ENCODE measurements at regions not wholly inside any gene's neighbourhood (a gene's known extent, or its start where the extent isn't known, plus 50 kb on each side); places are given as distances from the start of the nearest gene placed in this dataset.

- ChIA-PET CTCF (no interaction called here), POLR2A (no interaction called here)
- Mint-ChIP-seq H3K27ac (ENCODE audit: unreplicated experiment) (no peak overlapping the region), H3K36me3 (ENCODE audit: insufficient read depth, unreplicated experiment) (no peaks in the 10 kb centered on the region), H3K27me3 (ENCODE audit: insufficient read depth, unreplicated experiment) (no peaks in the 10 kb centered on the region), H3K9me3 (ENCODE audit: unreplicated experiment) (no peaks in the 10 kb centered on the region), H3K4me1 (ENCODE audit: low read depth, unreplicated experiment) (no peaks in the 10 kb centered on the region), H3K4me3 (ENCODE audit: unreplicated experiment) (no peak overlapping the region)
- BruUV-seq (replicated peaks) = no TSS peak
- Histone ChIP-seq H3K27me3 (replicated peaks; ENCODE audit: control insufficient read depth, insufficient read depth, low read length) (no peaks in the 10 kb centered on the region), H3K9me3 (no peaks in the 10 kb centered on the region), H3K36me3 (ENCODE audit: control insufficient read depth, insufficient read depth, low read length) (no peaks in the 10 kb centered on the region), H3K4me3 (ENCODE audit: low read depth, low read length) (no peak overlapping the region), H3K4me1 (no peaks in the 10 kb centered on the region)
- intact Hi-C loops (cut with micrococcal nuclease; ENCODE audit: unreplicated experiment) = no loop called here
- no peak for DNase-seq
- TF ChIP-seq CTCF (IDR thresholded peaks at IDR 0.05; ENCODE audit: insufficient read depth in 1 of 2, low read depth in 1 of 2, low read length in 1 of 2, severe bottlenecking in 1 of 2, unreplicated experiment in 1 of 2) = no peak
Observed at GRCh38 chr3:178465260-178466180, 70.7 kb upstream of the KCNMB2 start.

GRCh38 chr3:178472941-178473340, 63.3 kb upstream of the KCNMB2 start:
- Histone ChIP-seq H3K9me3 (no peaks in the 10 kb centered on the region), H3K4me3 (ENCODE audit: low read depth, low read length) (no peak overlapping the region), H3K27me3 (replicated peaks; ENCODE audit: control insufficient read depth, insufficient read depth, low read length) (no peaks in the 10 kb centered on the region), H3K4me1 (peaks cover 7% of the 10 kb centered on the region; the same call in 1 of the 2 replicates), H3K36me3 (ENCODE audit: control insufficient read depth, insufficient read depth, low read length) (no peaks in the 10 kb centered on the region)
- no peaks in the 10 kb centered on the region for H3K9me3 Mint-ChIP-seq (ENCODE audit: unreplicated experiment)
- peaks cover 7% of the 10 kb centered on the region for H3K4me1 Mint-ChIP-seq (ENCODE audit: low read depth, unreplicated experiment)
- H3K36me3 Mint-ChIP-seq (ENCODE audit: insufficient read depth, unreplicated experiment) = no peaks in the 10 kb centered on the region
- DNase-seq = no peak
- ChIA-PET POLR2A (no interaction called here), CTCF (no interaction called here)
- no peak overlapping the region for H3K4me3 Mint-ChIP-seq (ENCODE audit: unreplicated experiment)
- BruUV-seq (replicated peaks) = no TSS peak
- H3K27me3 Mint-ChIP-seq (ENCODE audit: insufficient read depth, unreplicated experiment) = no peaks in the 10 kb centered on the region
- intact Hi-C loops (cut with micrococcal nuclease; ENCODE audit: unreplicated experiment) = no loop called here
- no peak overlapping the region for H3K27ac Mint-ChIP-seq (ENCODE audit: unreplicated experiment)
- TF ChIP-seq CTCF (IDR thresholded peaks at IDR 0.05; ENCODE audit: insufficient read depth in 1 of 2, low read depth in 1 of 2, low read length in 1 of 2, severe bottlenecking in 1 of 2, unreplicated experiment in 1 of 2) = no peak

- Mint-ChIP-seq H3K27me3 (ENCODE audit: insufficient read depth, unreplicated experiment) (no peaks in the 10 kb centered on the region), H3K27ac (ENCODE audit: unreplicated experiment) (no peak overlapping the region), H3K36me3 (ENCODE audit: insufficient read depth, unreplicated experiment) (no peaks in the 10 kb centered on the region), H3K9me3 (ENCODE audit: unreplicated experiment) (no peaks in the 10 kb centered on the region), H3K4me3 (ENCODE audit: unreplicated experiment) (no peak overlapping the region), H3K4me1 (ENCODE audit: low read depth, unreplicated experiment) (peaks cover 7% of the 10 kb centered on the region)
- ChIA-PET CTCF (no interaction called here), POLR2A (no interaction called here)
- no TSS peak for BruUV-seq (replicated peaks)
- Histone ChIP-seq H3K36me3 (ENCODE audit: control insufficient read depth, insufficient read depth, low read length) (no peaks in the 10 kb centered on the region), H3K9me3 (no peaks in the 10 kb centered on the region), H3K4me1 (peaks cover 7% of the 10 kb centered on the region; the same call in 1 of the 2 replicates), H3K27me3 (replicated peaks; ENCODE audit: control insufficient read depth, insufficient read depth, low read length) (no peaks in the 10 kb centered on the region), H3K4me3 (ENCODE audit: low read depth, low read length) (no peak overlapping the region)
- intact Hi-C loops (cut with micrococcal nuclease; ENCODE audit: unreplicated experiment) = no loop called here
- no peak for TF ChIP-seq CTCF (IDR thresholded peaks at IDR 0.05; ENCODE audit: insufficient read depth in 1 of 2, low read depth in 1 of 2, low read length in 1 of 2, severe bottlenecking in 1 of 2, unreplicated experiment in 1 of 2)
- no peak for DNase-seq
Observed at GRCh38 chr3:178474526-178474925, 61.7 kb upstream of the KCNMB2 start.

All from Caco-2 (cell line).